Stimulated activated CD4-positive, alpha-beta T cell treated with anti-CD3 and anti-CD28 coated beads, Interleukin-4, amount 100 ng/mL, for 1 hour (primary cell): ENCODE measurements at regions not wholly inside any gene's neighbourhood (a gene's known extent, or its start where the extent isn't known, plus 50 kb on each side); places are given as distances from the start of the nearest gene placed in this dataset.

Source experiments
- DNase-seq: peaks from one replicate; pipeline ENCODE4 v3.0.0-alpha.2; 2020

DNA sequence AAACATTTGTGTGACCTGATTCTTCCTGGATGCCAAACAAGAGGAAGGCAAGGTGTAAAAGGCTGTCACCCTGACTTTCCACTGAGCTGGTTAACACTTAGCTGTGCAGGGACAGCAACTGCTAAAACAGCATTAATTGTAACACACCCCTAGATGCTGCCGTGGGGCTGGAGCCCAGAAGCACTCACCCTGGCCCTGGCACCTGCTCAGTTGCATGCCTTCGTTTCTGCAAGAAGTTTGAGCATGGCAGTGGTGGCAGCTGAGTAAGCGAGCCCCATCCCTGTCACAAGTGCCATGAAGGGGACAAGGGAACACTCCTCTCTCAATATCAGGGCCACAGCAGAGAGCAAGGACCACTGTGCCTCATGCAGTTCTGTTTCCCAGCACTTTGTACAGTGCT, 330.2 kb downstream of the TMEM114 start:
- no peak for DNase-seq

DNA sequence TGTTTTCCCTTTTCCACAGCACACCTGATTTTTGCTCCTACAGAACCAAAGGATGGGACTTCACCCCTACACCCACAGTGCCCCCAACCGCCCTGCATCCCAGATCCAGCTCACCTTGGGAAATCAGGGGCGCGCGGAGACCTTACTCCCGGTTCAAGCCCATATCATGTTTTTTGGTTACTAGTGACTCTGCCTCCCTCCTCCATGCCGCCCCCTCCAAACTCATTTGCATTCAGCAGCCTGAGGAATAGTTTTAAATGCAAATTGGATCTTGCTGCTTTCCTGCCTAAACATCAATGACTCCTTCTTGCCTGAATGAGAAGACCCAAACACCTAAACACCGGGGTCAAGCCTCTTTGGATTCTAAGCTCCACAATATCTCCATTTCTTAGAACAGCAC, 331.8 kb downstream of the TMEM114 start:
- DNase-seq, result no peak

DNA sequence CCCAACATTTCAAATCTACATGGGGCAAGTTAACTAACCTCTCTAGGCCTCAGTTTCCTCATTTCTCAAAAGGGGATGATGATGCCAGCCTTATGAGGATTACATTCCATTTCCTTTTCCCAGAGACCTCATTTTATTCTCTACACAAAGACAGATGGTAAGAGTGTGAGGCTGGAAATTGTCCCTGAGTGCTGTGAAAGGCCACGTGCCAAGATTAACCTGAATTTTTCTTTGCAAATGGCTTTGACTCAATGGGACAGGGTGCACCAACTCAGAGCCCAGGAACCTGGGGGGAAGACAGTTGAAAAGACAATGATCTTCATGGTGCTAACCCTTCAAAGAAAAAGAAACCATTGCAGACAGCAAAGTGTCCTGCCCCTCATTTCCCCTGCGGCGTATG, 332.8 kb downstream of the TMEM114 start:
- no peak for DNase-seq

DNA sequence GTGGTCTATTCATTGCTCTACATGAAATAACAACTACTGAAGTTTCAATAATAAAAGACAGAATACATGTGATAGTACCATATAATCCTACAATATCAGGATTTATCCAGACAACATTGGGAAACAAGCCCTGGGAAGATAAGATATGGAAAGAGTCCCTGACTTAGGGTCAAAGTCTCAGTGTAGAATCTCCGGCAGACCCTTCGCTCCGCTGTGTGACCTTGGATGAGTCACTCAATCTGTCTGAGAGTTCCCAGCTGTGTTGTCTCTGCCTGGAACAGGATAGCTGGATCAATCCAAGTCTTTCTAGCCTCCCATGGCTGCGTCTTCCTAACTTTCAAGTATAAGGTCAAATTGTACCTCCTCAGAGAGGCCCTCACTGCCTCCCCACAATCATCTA, 335.9 kb downstream of the TMEM114 start:
- no peak for DNase-seq

DNA sequence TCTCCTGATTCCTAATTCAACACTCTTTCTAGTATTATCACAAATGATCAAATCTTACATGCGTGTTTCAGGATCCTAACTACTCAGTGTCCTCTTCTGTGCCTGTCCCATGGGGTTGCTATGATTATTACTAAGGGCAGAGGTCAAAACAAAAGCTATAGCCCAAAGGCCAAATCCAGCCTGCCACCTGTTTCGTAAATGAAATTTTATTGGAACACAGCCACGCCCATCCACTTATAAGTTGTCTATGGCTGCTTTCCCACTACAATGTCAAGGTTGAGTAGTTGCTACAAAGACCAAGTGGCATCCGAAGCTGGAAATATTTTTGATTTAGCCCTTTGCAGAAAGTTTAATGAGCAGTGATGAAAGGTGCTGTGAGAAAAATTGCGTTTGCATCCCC, 336.6 kb downstream of the TMEM114 start:
- no peak for DNase-seq

DNA sequence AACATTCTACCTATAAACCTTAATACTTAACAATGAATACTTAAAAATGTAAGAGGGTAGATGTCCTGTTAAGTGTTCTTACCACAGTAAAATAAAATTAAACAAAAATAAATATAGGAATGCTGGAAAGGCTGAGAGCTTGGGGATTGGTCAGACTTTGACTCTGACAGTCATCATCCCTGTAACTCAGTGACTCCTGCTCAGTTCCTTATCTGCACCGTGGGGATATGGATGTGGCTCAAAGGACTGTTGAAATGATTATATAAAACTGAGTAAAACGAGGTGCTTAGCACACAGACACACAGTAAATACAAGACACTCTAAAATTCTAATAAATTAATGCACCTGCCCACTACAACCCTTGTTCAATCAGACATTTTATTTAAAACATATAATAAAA, 338.6 kb downstream of the TMEM114 start:
- no peak for DNase-seq

DNA sequence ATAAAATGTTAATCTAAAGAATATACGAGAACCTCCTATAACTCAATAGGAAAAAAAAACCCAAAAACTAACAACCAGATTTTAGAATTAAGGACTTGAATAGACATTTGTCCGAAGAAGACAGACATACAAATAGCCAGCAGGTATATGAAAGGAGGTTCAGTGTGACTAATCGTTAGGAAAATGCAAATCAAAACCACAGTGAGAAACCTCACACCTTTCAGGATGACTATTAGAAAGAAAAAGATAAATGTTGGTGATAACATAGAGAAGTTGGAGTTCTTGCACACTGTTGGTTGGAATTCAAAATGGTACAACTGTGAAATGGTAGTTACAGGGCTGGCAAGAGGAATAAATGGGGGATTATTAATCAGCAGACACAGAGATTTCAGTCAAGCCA, 339.0 kb downstream of the TMEM114 start:
- DNase-seq, result no peak

DNA sequence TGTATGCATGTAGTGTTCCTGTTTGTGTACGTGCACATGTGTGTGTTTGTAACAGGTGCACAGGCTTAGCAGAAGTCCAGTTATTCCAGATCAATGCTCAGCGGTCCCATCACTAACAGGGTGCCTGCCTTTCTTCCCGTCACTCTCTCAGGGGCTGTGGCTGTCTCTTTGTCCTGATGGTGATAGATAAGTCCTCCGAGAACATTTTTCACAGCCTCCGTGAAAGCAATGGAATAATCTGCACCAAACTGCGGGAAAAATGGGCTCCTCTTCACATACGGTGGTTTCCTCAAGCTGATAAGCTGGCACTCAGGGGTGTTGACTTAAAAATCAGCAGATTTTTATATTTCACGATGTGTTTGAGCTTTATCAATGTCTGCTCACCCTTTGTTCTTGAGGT, 342.3 kb downstream of the TMEM114 start:
- no peak for DNase-seq

DNA sequence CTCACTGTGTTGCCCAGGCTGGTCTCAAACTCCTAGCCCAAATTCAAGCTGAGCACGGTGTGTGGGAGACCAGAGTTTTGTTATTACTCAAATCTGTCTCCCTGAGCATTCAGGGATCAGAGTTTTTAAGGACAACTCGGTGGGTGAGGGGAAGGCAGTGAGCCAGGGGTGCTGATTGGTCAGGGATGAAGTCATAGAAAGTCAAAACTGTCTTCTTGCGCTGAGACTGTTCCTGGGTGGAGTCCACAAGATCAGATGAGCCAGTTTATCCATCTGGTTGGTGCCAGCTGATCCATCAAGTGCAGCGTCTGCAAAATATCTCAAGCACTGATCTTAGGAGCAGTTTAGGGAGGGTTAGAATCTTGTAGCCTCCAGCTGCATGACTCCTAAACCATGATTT, 346.3 kb downstream of the TMEM114 start:
- no peak for DNase-seq

DNA sequence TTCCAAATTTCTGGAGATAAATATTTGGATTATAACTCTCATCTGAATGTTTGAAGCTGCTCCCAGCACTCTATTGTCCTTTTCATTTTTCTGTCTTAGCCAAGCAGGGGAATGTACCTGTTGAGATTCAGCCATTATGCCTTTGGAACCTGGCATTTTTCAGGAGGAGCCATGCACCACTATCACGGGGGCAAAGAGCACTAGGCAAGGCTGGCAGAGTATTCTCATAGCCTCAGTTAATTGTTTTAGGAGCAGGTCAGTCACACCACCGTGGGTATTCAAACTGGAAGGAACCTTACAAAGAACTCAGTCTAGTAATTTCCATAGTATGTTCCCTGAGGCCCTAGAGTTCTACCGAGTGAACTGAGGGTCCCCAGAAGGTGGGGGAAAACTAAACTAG, 348.9 kb downstream of the TMEM114 start:
- DNase-seq, result no peak

DNA sequence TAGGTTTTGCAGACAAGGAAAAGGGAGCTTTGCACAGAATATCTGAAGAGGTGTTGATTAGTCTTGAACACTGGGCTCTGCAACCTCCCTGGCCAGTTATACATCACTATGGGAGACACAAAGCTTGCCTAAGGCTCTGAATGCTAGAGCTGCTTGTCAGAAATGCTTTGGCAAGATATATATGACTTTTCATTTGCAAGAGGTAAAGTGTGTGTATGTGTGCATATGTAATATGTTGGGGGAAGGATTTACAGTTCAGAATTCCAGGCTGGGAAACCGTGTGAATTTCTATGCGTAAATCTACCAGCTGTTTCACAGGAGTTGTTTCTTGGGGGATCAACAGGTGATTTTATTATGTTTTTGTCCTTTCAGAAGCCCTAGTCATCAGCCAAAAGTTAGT, 350.9 kb downstream of the TMEM114 start:
- DNase-seq, result no peak

DNA sequence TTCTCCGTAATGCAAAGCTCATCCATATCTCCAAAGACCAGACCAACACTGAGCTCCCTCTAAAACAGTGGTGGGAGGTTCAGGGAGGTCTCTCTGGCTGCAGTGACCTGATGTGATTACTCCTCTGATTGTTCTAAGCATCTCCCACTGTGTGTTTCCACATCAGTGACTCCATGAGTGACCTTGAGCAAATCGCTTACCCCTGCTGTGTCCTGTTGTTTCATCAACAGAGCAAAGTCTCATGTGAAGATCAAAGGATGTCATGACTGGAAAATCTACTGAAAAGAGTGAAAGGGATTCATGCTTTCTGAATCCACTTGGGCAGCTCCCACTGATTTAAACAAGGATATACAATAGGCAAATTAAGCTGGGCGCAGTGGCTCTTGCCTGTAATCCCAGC, 352.9 kb downstream of the TMEM114 start:
- no peak for DNase-seq

DNA sequence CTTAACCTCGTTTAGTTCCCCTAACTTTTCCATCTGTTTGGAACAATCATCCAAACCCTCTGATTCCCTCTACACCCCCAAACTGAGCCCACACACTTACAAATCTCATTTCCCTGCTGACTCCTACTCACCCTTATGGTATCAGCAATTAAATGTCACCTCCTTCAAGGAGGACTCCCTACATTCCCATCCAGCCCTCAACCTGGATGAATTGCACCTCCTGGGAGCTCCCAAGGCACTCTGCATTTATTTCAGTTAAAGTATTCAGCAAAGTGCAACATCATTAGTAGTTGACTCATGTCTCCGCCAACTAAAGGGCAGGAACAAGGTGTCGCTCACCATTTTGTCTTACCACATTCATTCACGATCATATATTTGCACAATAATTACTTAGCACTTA, 353.5 kb downstream of the TMEM114 start:
- DNase-seq, result no peak

DNA sequence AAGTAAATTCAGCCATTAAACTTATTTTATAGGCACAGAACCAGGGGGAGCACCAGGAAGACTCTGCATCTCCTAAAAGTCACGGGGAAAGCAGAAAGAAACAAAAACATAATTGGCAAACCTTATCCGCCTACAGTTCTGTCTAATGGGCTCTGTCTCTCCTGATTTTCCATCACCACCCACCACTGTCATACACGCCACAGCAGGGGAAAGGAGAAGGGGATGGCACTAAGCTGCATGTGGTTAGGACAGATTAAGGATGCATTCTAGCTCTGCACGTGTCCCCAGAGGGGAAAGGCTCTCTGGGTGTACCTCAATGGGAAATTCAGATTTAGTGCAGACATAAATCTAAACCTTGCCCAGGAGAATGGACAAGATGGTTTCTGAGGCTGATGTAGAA, 359.8 kb downstream of the TMEM114 start:
- no peak for DNase-seq

DNA sequence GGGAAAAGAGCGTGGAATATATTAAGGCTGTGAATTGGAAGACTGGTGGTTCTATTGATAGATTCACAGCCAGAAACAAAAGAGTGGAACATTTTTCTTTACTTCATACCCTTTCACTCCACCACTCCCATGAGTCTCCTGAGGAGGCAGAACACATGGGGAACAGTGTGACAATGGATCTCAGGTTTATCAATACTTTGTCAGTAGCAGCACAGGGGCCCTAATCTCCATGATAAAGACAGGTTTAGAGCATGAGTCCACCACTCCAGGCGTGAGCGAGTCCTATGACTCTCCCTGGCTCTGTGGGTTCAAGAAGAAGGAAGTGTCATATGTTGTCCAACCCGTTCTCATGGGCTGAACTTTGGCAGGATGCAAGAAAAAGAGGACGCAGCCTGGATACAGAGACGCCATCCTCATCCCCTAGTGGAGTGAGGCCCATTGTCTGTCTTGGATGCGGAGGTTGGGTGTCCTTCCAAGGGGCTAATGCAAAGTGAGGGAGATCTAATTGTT, 361.2 kb downstream of the TMEM114 start:
- DNase-seq, result no peak

DNA sequence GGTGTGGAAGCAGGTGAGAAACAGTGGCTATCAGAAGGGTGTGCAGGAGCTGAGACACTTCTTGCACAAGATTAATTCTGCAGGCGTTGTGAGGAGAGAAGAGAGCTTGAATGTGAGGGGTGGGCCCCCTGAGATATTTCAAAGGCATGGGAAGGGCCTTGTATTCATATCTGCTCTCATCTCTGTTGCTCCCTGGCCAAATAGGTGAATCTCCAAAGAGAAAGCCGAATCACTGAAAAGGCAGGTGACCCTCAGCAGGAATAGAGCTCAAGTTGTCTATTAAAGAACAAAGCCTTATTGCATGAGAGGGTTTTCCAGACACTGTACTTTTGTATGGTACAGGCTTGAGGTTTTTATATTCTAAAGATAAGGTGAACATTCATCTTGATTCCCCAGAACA, 373.1 kb downstream of the TMEM114 start:
- DNase-seq, result no peak

DNA sequence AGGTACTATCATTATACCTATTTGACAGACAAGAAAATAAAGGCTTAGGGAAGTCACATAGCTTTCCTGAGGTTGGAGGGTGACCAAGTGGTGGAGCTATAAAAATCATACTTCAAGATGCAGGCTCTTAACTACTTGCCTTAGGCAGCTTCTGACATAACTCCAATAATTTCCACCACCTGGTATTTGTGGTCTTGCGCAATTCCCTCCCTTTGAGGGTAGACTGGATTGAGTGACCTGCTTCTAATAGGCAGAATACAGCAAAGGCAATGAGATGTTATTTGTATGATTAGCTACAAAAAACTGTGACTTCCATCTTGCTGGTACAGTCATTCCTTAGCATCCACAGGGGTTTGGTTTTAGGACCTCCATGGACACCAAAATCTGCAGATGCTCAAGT, 385.5 kb downstream of the TMEM114 start:
- no peak for DNase-seq

DNA sequence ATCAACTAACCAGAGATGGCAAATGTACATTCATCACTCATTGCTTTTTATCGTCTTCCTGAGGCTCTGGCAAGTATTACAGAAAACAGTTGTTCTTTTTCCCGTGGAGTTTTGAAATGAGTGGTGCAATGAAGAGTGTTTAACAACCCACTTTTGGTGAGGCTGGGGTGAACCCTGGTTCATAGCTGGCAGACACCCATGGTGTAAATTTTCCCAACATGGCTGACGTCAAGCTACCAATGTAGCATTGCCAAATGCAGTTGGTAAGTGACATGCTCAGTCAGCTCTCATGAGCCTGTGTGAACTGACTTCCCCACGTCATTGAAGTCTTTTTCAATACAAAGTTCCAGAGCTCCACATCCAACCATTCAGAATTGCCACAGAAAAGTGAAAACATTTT, 386.2 kb downstream of the TMEM114 start:
- no peak for DNase-seq

DNA sequence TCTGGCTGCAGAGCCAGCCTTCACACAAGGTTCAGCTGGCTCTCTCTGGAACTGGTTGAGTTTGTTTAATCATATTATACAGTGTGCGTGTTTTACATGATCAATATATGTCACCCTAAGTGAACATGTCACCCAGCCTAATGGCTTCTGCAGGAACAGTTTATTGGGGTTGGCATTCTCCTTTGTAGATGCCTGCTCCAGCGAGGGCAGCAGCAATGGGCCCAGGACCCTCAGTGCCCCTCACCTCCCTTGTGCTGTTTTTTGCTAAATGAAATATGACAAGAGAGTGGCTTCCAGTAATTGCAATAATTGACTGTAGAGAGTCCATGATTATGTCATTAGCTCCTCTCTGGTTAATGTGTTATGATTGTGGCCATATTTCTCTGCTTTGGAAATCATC, 387.2 kb downstream of the TMEM114 start:
- no peak for DNase-seq

DNA sequence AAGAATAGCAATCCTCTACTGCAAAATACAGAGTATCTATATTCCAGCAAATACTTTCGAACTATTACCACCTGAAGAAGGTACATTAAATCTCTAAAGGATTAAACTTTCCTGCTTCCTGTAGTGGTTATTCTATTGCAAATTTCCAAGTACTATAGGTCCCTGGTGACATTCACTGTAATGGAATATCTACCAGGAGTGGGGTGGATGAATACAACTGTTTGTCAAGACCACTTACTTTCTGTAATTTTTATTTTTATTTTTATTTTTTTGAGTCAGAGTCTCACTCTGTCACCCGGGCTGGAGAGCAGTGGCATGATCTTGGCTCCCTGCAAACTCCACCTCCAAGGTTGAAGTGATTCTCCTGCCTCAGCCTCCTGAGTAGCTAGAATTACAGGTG, 389.5 kb downstream of the TMEM114 start:
- no peak for DNase-seq

DNA sequence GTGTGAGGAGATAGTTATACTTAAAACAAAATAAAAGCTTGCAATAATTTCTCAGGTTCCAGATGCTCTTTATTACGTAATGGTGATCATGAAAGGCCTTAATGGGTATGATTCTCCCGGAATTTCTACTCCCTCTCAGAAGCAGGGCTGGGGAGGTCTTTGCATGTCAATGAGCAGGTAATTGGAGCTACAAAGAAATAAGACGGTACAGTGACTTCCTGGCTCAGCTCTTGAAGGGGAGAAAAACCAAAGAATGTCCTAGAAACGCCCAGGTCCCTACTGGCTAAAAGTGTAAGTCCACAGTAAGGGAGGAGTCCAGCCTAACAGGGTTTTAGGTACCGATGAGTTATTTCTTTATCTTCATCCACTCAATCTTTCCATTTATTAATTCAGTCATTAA, 390.9 kb downstream of the TMEM114 start:
- DNase-seq, result no peak

DNA sequence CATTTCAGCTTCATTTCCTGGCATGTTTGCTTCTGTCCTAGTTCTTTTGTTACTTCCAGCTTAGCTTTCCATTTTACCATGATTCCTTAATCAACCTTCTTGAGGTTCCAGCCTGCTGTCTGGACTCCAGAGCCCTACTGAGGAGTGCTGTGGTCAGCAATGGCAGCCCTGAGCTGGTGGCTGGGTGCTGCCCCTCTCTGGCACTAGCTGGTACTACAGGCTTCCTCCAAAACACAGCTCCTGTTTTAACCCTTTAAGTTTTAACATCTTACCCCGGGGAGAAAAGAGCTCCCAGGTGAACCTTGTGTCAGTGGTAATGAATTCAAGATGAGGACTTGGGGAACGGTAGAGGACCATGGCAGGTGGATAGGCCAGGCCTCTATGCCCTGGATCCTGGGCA, 395.5 kb downstream of the TMEM114 start:
- DNase-seq, result no peak

DNA sequence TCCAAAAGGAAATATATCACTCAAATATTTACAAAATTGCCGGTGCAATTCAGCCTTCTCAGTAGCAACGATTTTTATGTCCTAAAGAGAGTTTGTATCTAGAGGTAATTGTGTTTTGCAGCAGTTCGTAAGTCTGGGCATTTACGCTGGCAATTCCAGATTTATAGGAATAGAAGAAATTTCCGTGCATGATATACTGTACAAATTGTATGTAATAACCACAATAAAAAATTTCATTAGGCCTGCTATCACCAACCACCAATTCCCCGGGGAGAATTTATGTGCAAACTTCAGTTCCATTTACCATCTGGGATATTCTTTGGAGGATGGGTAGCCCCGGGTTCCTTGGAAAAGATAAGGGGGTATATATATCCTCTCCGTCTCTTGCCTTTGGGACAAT, 401.5 kb downstream of the TMEM114 start:
- no peak for DNase-seq

DNA sequence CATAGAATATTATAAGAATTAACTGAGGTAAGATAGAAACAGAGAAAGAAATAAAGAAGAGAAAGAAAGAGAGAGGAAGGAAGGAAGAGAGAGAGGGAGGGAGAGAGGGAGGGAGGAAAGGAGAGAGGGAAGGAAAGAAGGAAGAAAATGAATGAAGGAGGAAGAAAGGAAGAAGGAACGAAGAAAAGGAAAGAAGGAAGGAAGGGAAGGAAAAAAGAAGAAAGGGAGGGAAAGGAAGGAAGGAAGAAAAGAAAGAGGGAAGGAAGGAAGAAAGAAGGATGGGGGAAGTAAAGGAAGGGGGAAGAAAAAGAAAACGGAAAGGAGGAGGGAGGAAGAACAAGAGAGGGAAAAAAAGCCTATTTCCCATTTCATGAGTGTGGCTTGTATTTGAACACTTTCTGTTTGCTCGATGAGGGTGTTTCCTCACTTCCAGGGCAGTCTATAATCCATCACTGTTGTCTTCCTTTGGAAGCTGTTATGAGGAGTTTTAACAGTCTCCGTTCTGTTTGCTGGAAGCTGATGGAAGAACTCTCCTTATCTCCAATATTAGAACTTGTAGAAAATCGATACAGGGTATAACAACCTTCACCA, 402.4 kb downstream of the TMEM114 start:
- DNase-seq, result no peak

DNA sequence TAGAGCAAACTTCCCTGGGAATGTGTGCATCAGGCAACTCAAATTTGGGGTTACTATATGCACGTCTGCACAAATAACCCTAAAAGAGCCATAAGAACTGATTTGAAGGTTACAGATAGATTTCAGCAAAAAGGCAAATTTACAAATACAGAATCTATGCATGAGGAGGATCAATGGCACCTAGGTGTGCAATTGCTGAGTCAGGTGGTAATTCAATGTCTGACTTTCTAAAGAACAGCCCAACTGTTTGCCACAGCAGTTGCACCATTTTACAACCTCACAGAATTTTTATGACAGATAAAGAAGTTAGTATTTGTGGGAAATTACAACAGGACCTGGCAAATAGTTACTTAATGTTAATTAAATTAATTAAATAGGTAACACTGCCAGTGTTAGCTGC, 405.5 kb downstream of the TMEM114 start:
- no peak for DNase-seq
